ENCODE measurements at regions not wholly inside any gene's neighbourhood (a gene's known extent, or its start where the extent isn't known, plus 50 kb on each side); places are given as distances from the start of the nearest gene placed in this dataset.
"Not testable (repeated sequence)": the region's sequence is repeated elsewhere in the genome, so short reads cannot be mapped to it uniquely, and the experiment has no call there.

GRCh38 chr3:104438706-104439105 lies 928.0 kb upstream of the ALCAM start:
- intact Hi-C loops (cut with micrococcal nuclease), result no loop called here

- intact Hi-C loops (cut with micrococcal nuclease), result not testable (repeated sequence)
Measured at GRCh38 chr3:104445252-104445919, 921.3 kb upstream of the ALCAM start.

- intact Hi-C loops (cut with micrococcal nuclease), result no loop called here
Measured at GRCh38 chr3:104447681-104448080, 919.0 kb upstream of the ALCAM start.

- intact Hi-C loops (cut with micrococcal nuclease), result no loop called here
Measured at GRCh38 chr3:104452697-104453096, 914.0 kb upstream of the ALCAM start.

- intact Hi-C loops (cut with micrococcal nuclease), result no loop called here
Measured at GRCh38 chr3:104458657-104459056, 908.1 kb upstream of the ALCAM start.

- intact Hi-C loops (cut with micrococcal nuclease), result no loop called here
Measured at GRCh38 chr3:104460477-104461406, 906.0 kb upstream of the ALCAM start.

GRCh38 chr3:104461431-104461830 lies 905.3 kb upstream of the ALCAM start:
- intact Hi-C loops (cut with micrococcal nuclease), result no loop called here

GRCh38 chr3:104472221-104472620 lies 894.5 kb upstream of the ALCAM start:
- intact Hi-C loops (cut with micrococcal nuclease), result no loop called here

- intact Hi-C loops (cut with micrococcal nuclease), result no loop called here
Measured at GRCh38 chr3:104474011-104474410, 892.7 kb upstream of the ALCAM start.

GRCh38 chr3:104503022-104503421 lies 863.7 kb upstream of the ALCAM start:
- intact Hi-C loops (cut with micrococcal nuclease), result no loop called here

GRCh38 chr3:104510131-104510849 lies 856.4 kb upstream of the ALCAM start:
- intact Hi-C loops (cut with micrococcal nuclease), result no loop called here

GRCh38 chr3:104514371-104514770 lies 852.3 kb upstream of the ALCAM start:
- intact Hi-C loops (cut with micrococcal nuclease), result no loop called here

GRCh38 chr3:104514776-104515175 lies 851.9 kb upstream of the ALCAM start:
- intact Hi-C loops (cut with micrococcal nuclease), result no loop called here

GRCh38 chr3:104519068-104519467 lies 847.6 kb upstream of the ALCAM start:
- intact Hi-C loops (cut with micrococcal nuclease), result no loop called here

- intact Hi-C loops (cut with micrococcal nuclease), result no loop called here
Measured at GRCh38 chr3:104519468-104520227, 847.1 kb upstream of the ALCAM start.

GRCh38 chr3:104520228-104520655 lies 846.5 kb upstream of the ALCAM start:
- intact Hi-C loops (cut with micrococcal nuclease), result no loop called here

- intact Hi-C loops (cut with micrococcal nuclease), result no loop called here
Measured at GRCh38 chr3:104521606-104522336, 844.9 kb upstream of the ALCAM start.

- intact Hi-C loops (cut with micrococcal nuclease), result no loop called here
Measured at GRCh38 chr3:104523136-104523535, 843.6 kb upstream of the ALCAM start.

GRCh38 chr3:104526901-104527401 lies 839.8 kb upstream of the ALCAM start:
- intact Hi-C loops (cut with micrococcal nuclease), result no loop called here

GRCh38 chr3:104530934-104531333 lies 835.8 kb upstream of the ALCAM start:
- intact Hi-C loops (cut with micrococcal nuclease), result no loop called here
